GM18519 (cell line): ENCODE measurements at regions not wholly inside any gene's neighbourhood (a gene's known extent, or its start where the extent isn't known, plus 50 kb on each side); places are given as distances from the start of the nearest gene placed in this dataset.
"Not testable (repeated sequence)": the region's sequence is repeated elsewhere in the genome, so short reads cannot be mapped to it uniquely, and the experiment has no call there.

Experiments
- ATAC-seq: cut with Tn5 transposase; IDR thresholded peaks from one replicate; pipeline ENCODE4 v1.9.1; 2021; ENCODE audit warnings: mild to moderate bottlenecking, moderate library complexity; ENCODE audit not compliant: unreplicated experiment, low FRiP score

GRCh38 chr16:26950636-26951035 is 116.1 kb upstream of the C16orf82 start:
- no peak for ATAC-seq

- ATAC-seq = no peak
These were observed 114.8 kb upstream of the C16orf82 start for GRCh38 chr16:26951950-26952349.

GRCh38 chr16:26952411-26952810 is 114.3 kb upstream of the C16orf82 start:
- no peak for ATAC-seq

DNA sequence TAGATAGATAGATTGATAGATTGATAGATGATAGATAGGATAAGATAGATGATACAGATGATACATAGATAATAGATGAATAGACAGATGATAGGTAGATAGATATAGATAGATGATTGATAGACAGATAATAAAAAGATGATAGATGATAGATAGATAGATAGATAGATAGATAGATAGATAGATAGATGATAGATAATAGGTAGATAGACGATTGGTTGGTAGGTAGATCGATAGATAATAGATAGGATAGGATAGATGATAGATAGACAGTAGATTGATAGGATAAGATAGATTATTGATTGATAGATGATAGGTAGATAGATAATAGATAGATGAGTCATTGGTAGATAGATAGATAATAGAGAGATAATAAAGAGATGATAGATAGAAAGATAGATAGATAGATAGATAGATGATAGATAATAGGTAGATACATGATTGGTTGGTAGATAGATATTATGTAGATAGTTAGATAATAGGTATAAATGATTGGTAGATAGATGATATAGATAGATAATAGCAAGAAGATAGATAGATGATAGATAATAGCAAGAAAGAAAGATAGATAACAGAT is 109.4 kb upstream of the C16orf82 start:
- ATAC-seq = no peak

DNA sequence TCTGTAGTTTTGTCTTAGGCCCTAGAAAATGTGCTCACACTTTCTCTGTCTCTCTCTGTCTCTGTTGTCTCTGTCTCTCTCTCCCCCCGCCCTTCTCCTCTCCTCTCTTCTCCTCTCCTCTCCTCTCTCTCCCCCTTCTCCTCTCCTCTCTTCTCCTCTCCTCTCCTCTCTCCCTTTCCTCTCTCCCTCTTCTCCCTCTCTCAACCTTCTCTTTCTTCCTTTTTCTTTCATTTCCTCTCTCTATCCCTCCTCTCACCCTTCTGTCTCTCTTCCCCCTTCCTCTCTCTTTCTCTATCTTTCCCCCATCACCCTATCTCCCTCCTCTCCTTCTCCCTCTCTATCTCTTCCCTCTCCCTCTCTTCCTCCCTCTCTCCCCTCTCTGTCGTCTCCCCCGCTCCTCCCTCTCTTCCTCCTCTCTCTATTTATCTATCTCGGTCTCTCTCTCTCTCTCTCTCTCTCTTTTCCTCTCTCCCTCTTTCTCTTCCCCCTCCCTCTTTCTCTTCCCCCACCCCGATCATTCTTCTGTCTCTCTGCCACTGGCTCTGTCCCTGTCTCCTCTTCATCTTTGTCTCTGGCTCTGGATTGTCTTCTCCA is 107.2 kb upstream of the C16orf82 start:
- ATAC-seq = no peak

GRCh38 chr16:26961459-26961858 is 105.3 kb upstream of the C16orf82 start:
- no peak for ATAC-seq

- ATAC-seq = no peak
These were observed 103.6 kb upstream of the C16orf82 start for GRCh38 chr16:26963109-26963508.

DNA sequence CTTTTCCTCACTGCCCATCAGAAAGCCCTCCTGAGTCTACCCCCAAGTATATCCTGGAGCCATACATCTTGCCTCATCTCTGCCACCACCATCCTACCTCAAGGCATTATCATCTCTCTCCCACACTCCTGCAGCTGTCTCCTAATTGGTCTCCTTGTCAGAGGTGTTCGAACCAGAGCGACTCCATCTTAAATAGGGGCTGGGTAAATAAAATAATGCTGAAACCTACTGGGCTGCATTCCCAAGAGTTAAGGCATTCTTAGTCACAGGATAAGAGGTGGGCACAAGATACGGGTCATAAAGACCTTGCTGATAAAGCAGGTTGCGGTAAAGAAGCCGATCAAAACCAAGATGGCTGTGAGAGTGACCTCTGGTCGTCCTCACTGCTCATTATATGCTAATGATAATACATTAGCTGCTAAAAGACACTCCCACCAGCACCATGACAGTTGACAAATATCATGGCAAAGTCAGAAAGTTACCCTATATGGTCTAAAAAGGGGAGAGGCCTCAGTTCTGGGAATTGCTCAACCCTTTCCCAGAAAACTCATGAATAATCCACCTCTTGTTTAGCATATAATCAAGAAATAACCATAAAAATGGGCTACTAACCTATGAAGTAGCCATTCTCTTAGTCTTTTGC is 97.0 kb upstream of the C16orf82 start:
- ATAC-seq = no peak

GRCh38 chr16:26970292-26970691 is 96.4 kb upstream of the C16orf82 start:
- no peak for ATAC-seq

GRCh38 chr16:26976873-26977272 is 89.9 kb upstream of the C16orf82 start:
- no peak for ATAC-seq

DNA sequence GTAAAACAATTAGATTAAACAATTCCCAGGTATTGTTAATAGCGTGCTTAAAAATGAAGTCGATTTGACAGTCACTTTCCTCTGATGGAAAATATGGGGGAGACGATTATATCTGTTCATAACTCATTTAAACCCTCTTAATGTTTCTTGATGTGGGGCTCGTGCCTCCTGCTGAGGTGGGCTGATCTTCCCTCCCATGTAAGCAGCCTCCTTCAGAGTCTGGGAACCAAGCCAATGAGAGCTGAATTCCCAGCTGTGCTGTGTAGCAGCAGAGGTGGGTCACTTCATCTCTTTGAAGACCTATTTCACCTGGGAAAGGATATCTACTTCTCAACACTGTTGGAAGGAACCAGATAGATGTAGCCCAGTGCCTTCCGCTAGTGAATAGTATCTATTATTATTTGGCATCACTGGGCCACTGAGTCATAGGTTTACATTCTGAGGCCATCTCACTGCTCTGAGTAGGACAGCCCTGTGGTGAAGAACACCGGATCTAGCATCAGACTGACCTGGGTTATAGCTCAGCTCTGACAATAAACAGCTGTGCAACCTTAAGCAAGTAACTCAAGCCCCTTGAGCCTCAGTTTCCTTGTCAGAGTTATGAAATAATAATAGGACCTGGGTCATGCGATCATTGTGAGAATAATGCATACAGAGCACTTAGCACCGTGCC is 85.3 kb upstream of the C16orf82 start:
- ATAC-seq = no peak

- ATAC-seq = no peak
These were observed 84.3 kb upstream of the C16orf82 start for GRCh38 chr16:26982422-26982821.

DNA sequence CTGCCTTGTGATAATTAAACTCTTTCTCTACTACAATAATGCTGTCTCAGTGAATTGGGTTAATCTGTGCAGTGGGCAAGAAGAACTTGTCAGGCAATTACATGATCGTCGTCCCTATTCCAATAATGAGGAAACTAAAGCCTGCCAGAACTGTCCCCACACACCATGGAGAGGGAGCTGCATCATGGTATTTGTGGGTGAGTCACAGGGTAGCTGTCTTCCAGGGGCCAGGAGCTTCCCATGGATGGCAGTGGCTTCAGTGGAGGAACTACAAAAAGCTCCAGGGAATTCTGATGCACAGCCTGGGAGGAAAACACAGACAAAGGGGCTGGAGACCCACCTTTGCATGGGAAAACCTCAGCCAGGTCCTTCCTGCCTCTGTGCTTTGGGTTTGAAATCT is 83.3 kb upstream of the C16orf82 start:
- no peak for ATAC-seq

GRCh38 chr16:26985100-26986065 is 81.3 kb upstream of the C16orf82 start:
- no peak for ATAC-seq

DNA sequence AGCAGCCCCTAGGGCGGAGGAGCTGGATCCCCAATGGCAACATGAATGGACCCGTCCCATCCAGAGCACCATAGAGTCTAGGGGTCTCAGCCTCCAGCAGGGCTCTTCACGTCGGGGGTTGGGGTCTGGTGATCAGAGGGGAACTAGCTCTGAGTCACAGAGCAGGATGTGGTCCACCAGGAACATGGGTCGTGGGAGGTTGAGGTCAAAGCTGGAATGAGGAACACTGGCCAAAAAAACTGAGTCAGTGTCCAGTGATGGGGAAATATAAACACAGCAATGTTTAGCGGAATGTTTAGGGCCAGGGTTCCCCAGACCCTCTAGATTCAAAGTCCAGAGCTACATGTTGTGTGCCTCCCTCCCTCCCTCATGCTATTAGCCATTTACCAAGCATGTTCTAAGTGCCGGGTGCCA is 79.1 kb upstream of the C16orf82 start:
- ATAC-seq = no peak

DNA sequence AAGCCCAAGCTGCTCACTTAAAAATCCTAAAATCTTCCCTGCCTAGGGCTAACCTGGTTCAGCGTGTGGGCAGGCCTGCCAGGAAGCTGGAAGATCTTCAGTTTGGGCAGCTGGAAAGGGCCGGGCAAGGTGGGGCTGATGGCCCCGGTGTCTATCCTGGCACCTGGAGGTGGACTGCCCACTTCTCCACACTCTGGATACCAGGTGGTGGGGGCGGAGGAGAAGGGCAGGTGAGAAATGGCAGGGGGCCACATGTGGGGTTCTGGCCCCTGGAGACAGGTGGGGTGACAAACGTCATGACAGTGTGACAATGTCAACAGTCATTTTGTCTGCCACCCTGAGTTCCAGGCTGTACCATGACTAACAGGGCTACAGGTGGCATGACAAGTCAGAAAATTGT is 78.5 kb upstream of the C16orf82 start:
- no peak for ATAC-seq

GRCh38 chr16:26990384-26991120 is 76.2 kb upstream of the C16orf82 start:
- not testable (repeated sequence) for ATAC-seq

DNA sequence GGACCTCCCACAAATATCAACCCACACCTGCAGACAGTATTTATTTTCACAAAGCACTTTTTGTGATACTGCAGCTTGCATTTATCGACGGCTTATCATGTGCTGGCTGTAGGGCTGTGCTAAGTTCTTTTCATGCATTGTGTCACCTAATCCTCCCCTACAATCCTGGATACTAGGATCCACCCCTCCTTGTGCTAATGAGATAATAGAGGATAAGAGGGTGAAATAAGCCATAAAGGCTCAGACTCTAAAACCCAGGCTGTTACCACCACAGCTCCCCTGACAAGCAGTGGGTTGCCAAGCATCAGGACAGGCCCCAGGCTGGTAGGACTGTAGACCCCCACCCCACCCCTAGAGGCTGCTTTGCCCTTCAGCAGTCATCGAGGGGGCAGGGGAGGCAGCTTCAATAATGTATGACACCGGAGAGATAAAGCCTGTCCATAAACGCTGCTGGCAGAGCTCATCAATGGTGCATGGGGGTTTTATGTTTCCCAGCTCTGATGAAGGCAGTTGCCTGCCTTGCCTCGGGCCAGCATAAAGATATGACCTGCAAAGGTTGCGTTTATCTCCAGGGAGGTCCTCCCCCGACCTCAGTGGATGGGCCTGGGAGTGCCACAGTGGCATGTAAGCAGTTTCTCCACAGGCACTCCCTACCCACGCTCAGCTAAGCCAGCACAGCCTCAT is 73.9 kb upstream of the C16orf82 start:
- no peak for ATAC-seq

GRCh38 chr16:26993511-26993910 is 73.2 kb upstream of the C16orf82 start:
- no peak for ATAC-seq
